ENCODE measurements at regions not wholly inside any gene's neighbourhood (a gene's known extent, or its start where the extent isn't known, plus 50 kb on each side); places are given as distances from the start of the nearest gene placed in this dataset.

DNA sequence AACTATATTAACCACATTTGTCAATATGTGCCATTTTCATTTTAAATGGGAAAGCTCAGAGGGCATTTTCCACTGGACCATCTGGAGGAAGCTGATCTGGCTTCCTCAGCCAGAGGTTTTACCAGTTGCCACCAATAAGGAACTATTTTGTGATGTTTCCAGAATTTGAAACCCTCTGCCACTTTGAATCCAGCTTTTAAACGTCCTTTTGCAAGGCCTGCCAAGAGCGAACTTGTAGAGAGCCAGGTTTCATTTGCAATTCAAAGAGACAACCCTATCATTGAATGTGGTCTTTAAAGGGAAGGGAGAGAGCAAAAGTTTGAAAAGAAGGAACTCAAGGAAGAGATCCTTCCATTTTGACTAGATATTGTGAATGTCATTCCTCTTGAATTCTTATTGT lies 123.3 kb upstream of the CHL1 start:
- no peaks in the 10 kb centered on the region for H3K36me3 ChIP-seq (ENCODE audit: control insufficient read depth, low read length)

DNA sequence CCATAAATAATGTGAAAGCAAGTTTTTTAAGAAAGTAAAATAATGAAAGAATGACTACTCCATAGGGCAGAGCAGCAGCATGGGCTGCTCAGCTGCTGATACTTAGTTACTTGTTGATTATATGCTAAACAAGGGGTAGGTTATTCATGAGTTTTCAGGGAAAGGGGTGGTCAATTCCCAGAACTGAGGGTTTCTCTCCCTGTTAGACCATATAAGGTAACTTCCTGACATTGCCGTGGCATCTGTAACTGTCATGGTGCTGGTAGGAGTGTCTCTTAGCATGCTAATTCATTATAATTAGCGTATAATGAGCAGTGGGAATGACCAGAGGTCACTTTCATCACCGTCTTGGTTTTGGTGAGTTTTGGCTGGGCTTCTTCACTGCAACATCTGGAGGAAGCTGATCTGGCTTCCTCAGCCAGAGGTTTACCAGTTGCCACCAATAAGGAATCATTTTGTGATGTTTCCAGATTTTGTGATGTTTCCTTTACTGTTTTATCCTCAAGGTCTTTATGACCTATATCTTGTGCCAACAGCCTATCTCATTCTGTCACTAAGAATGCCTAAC lies 121.8 kb upstream of the CHL1 start:
- Histone ChIP-seq H3K4me3 (ENCODE audit: low read length) (no peak overlapping the region), H3K27ac (ENCODE audit: low read depth, low read length) (no peak overlapping the region), H4K20me1 (ENCODE audit: control insufficient read depth, insufficient read depth, low read depth, low read length) (no peaks in the 10 kb centered on the region), H3K36me3 (ENCODE audit: control insufficient read depth, low read length) (no peaks in the 10 kb centered on the region), H3K79me2 (ENCODE audit: control insufficient read depth, low read length) (no peaks in the 10 kb centered on the region), H3K27me3 (ENCODE audit: control insufficient read depth, low read length) (no peaks in the 10 kb centered on the region), H3K4me2 (ENCODE audit: low read length) (no peak overlapping the region), H3F3A (ENCODE audit: control insufficient read depth, insufficient read depth) (no peaks in the 10 kb centered on the region), H3K9me3 (ENCODE audit: control insufficient read depth, insufficient read depth, low read length) (no peaks in the 10 kb centered on the region), H3K4me1 (ENCODE audit: control insufficient read depth, low read length) (no peaks in the 10 kb centered on the region), H3K9me2 (replicated peaks; ENCODE audit: control insufficient read depth, low read length) (no peaks in the 10 kb centered on the region)
- no peak for TF ChIP-seq EZH2phosphoT487 (IDR thresholded peaks at IDR 0.05; ENCODE audit: borderline replicate concordance, low read length)

More for the DNA sequence above, 123.3 kb upstream of the CHL1 start:
- TF ChIP-seq, protein P1, sequence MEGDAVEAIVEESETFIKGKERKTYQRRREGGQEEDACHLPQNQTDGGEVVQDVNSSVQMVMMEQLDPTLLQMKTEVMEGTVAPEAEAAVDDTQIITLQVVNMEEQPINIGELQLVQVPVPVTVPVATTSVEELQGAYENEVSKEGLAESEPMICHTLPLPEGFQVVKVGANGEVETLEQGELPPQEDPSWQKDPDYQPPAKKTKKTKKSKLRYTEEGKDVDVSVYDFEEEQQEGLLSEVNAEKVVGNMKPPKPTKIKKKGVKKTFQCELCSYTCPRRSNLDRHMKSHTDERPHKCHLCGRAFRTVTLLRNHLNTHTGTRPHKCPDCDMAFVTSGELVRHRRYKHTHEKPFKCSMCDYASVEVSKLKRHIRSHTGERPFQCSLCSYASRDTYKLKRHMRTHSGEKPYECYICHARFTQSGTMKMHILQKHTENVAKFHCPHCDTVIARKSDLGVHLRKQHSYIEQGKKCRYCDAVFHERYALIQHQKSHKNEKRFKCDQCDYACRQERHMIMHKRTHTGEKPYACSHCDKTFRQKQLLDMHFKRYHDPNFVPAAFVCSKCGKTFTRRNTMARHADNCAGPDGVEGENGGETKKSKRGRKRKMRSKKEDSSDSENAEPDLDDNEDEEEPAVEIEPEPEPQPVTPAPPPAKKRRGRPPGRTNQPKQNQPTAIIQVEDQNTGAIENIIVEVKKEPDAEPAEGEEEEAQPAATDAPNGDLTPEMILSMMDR (IDR thresholded peaks at IDR 0.05; ENCODE audit: low read depth, low read length, poor library complexity, severe bottlenecking) = no peak
- no peak for TF ChIP-seq EZH2phosphoT487 (IDR thresholded peaks at IDR 0.05; ENCODE audit: borderline replicate concordance, low read length)
- Histone ChIP-seq H3K9me2 (replicated peaks; ENCODE audit: control insufficient read depth, low read length) (no peaks in the 10 kb centered on the region), H4K20me1 (ENCODE audit: control insufficient read depth, insufficient read depth, low read depth, low read length) (no peaks in the 10 kb centered on the region), H3K27me3 (ENCODE audit: control insufficient read depth, low read length) (no peaks in the 10 kb centered on the region), H3K27ac (ENCODE audit: low read depth, low read length) (no peak overlapping the region), H3K4me2 (ENCODE audit: low read length) (no peak overlapping the region), H3K79me2 (ENCODE audit: control insufficient read depth, low read length) (no peaks in the 10 kb centered on the region), H3K4me1 (ENCODE audit: control insufficient read depth, low read length) (no peaks in the 10 kb centered on the region), H3K9me3 (ENCODE audit: control insufficient read depth, insufficient read depth, low read length) (no peaks in the 10 kb centered on the region), H3K4me3 (ENCODE audit: low read length) (no peak overlapping the region), H3F3A (ENCODE audit: control insufficient read depth, insufficient read depth) (no peaks in the 10 kb centered on the region)

GRCh38 chr3:75260-75659 lies 121.3 kb upstream of the CHL1 start:
- Histone ChIP-seq H3K36me3 (ENCODE audit: control insufficient read depth, low read length) (no peaks in the 10 kb centered on the region), H3K9me2 (replicated peaks; ENCODE audit: control insufficient read depth, low read length) (no peaks in the 10 kb centered on the region), H3K79me2 (ENCODE audit: control insufficient read depth, low read length) (no peaks in the 10 kb centered on the region), H4K20me1 (ENCODE audit: control insufficient read depth, insufficient read depth, low read depth, low read length) (no peaks in the 10 kb centered on the region), H3K4me1 (ENCODE audit: control insufficient read depth, low read length) (no peaks in the 10 kb centered on the region), H3K27me3 (ENCODE audit: control insufficient read depth, low read length) (no peaks in the 10 kb centered on the region), H3K9me3 (ENCODE audit: control insufficient read depth, insufficient read depth, low read length) (no peaks in the 10 kb centered on the region), H3K4me2 (ENCODE audit: low read length) (no peak overlapping the region), H3F3A (ENCODE audit: control insufficient read depth, insufficient read depth) (no peaks in the 10 kb centered on the region), H3K4me3 (ENCODE audit: low read length) (no peak overlapping the region), H3K27ac (ENCODE audit: low read depth, low read length) (no peak overlapping the region)
- TF ChIP-seq, protein P1 (IDR thresholded peaks at IDR 0.05; ENCODE audit: low read depth, low read length, poor library complexity, severe bottlenecking) = no peak
- no peak for TF ChIP-seq EZH2phosphoT487 (IDR thresholded peaks at IDR 0.05; ENCODE audit: borderline replicate concordance, low read length)

- H3K27ac ChIP-seq (ENCODE audit: low read depth, low read length) = no peak overlapping the region
- no peaks in the 10 kb centered on the region for H4K20me1 ChIP-seq (ENCODE audit: control insufficient read depth, insufficient read depth, low read depth, low read length)
- no peaks in the 10 kb centered on the region for H3K27me3 ChIP-seq (ENCODE audit: control insufficient read depth, low read length)
- no peaks in the 10 kb centered on the region for H3K79me2 ChIP-seq (ENCODE audit: control insufficient read depth, low read length)
- H3F3A ChIP-seq (ENCODE audit: control insufficient read depth, insufficient read depth) = no peaks in the 10 kb centered on the region
- no peak overlapping the region for H3K4me2 ChIP-seq (ENCODE audit: low read length)
- TF ChIP-seq, protein P1 (IDR thresholded peaks at IDR 0.05; ENCODE audit: low read depth, low read length, poor library complexity, severe bottlenecking) = no peak
- TF ChIP-seq EZH2phosphoT487 (IDR thresholded peaks at IDR 0.05; ENCODE audit: borderline replicate concordance, low read length) = no peak
- no peak overlapping the region for H3K4me3 ChIP-seq (ENCODE audit: low read length)
- H3K9me3 ChIP-seq (ENCODE audit: control insufficient read depth, insufficient read depth, low read length) = no peaks in the 10 kb centered on the region
- no peaks in the 10 kb centered on the region for H3K36me3 ChIP-seq (ENCODE audit: control insufficient read depth, low read length)
- no peaks in the 10 kb centered on the region for H3K4me1 ChIP-seq (ENCODE audit: control insufficient read depth, low read length)
- H3K9me2 ChIP-seq (replicated peaks; ENCODE audit: control insufficient read depth, low read length) = no peaks in the 10 kb centered on the region; the same call in 1 of the 2 replicates
Measured at GRCh38 chr3:79542-79941, 117.0 kb upstream of the CHL1 start.
